ENCODE measurements at regions not wholly inside any gene's neighbourhood (a gene's known extent, or its start where the extent isn't known, plus 50 kb on each side); places are given as distances from the start of the nearest gene placed in this dataset.

GRCh38 chr4:115272185-115272584 is 158.8 kb upstream of the NDST4 start (continued):
- TF ChIP-seq NFIC (IDR thresholded peaks at IDR 0.05; ENCODE audit: borderline replicate concordance) (no peak), CHD2 (IDR thresholded peaks at IDR 0.05; ENCODE audit: low read length, partially characterized antibody) (no peak), IRF3 (IDR thresholded peaks at IDR 0.05; ENCODE audit: low read depth, low read length) (no peak), TCF12 (IDR thresholded peaks at IDR 0.05) (no peak), RXRA (IDR thresholded peaks at IDR 0.05; ENCODE audit: borderline replicate concordance, low read depth) (no peak), USF2 (IDR thresholded peaks at IDR 0.05; ENCODE audit: borderline replicate concordance, low read depth, low read length) (no peak), JUND (IDR thresholded peaks at IDR 0.05) (no peak), MAX (IDR thresholded peaks at IDR 0.05; ENCODE audit: low read depth) (no peak)

- WGBS (ENCODE audit: low lambda C conversion rate), result 25% methylated on average over 1 of the region's 1 CpG
- Histone ChIP-seq H3K4me3 (ENCODE audit: low read depth in 2 of 2, low read length in 1 of 2) (no peak overlapping the region), H3K9me2 (no peaks in the 10 kb centered on the region), H3K36me3 (replicated peaks in 1 of 2; ENCODE audit: control insufficient read depth in 1 of 2, insufficient read depth in 2 of 2, low read length in 1 of 2) (no peaks in the 10 kb centered on the region), H3K79me2 (ENCODE audit: insufficient read depth) (no peaks in the 10 kb centered on the region), H4K20me1 (ENCODE audit: insufficient read depth) (no peaks in the 10 kb centered on the region), H2AFZ (ENCODE audit: low read depth) (no peak overlapping the region), H3K4me1 (ENCODE audit: control insufficient read depth in 1 of 2, insufficient read depth in 2 of 2, low read depth in 1 of 2, low read length in 1 of 2) (no peaks in the 10 kb centered on the region), H3K9ac (no peak overlapping the region), H3K9me3 (no peaks in the 10 kb centered on the region), H3K4me2 (no peak overlapping the region), H3K27me3 (ENCODE audit: insufficient read depth) (no peaks in the 10 kb centered on the region), H3F3A (replicated peaks; ENCODE audit: insufficient read depth) (no peaks in the 10 kb centered on the region), H3K27ac (ENCODE audit: low read depth in 2 of 2, low read length in 1 of 2) (no peak overlapping the region)
- DNase-seq, result no peak
- POLR2A ChIA-PET, result no interaction called here
- TF ChIP-seq RAD21 (IDR thresholded peaks at IDR 0.05; ENCODE audit: low read length), result no peak
- no peak for TF ChIP-seq POLR2AphosphoS5 (IDR thresholded peaks at IDR 0.05; ENCODE audit: low read depth, low read length)
- TF ChIP-seq RFX5 (IDR thresholded peaks at IDR 0.05; ENCODE audit: low read length), result no peak
- no peak for TF ChIP-seq TEAD4 (IDR thresholded peaks at IDR 0.05; ENCODE audit: borderline replicate concordance, insufficient read depth)
- no peak for TF ChIP-seq FOSL2 (IDR thresholded peaks at IDR 0.05; ENCODE audit: borderline replicate concordance, low read depth)
- TF ChIP-seq IRF3 (IDR thresholded peaks at IDR 0.05; ENCODE audit: low read depth, low read length), result no peak
- TF ChIP-seq TCF12 (IDR thresholded peaks at IDR 0.05), result no peak
- no peak for TF ChIP-seq NRF1 (IDR thresholded peaks at IDR 0.05; ENCODE audit: low read depth, low read length)
- TF ChIP-seq JUND (IDR thresholded peaks at IDR 0.05), result no peak
- no peak for TF ChIP-seq FOXM1 (IDR thresholded peaks at IDR 0.05; ENCODE audit: low read depth)
- no peak for TF ChIP-seq YY1 (IDR thresholded peaks at IDR 0.05; ENCODE audit: low read depth)
- no peak for TF ChIP-seq EZH2phosphoT487 (IDR thresholded peaks at IDR 0.05; ENCODE audit: borderline replicate concordance, low read depth)
- no peak for TF ChIP-seq USF1 (IDR thresholded peaks at IDR 0.05; ENCODE audit: borderline replicate concordance, low read depth)
- no peak for TF ChIP-seq FOXJ3 (CRISPR knock-in tag; IDR thresholded peaks at IDR 0.05)
- TF ChIP-seq GABPA (IDR thresholded peaks at IDR 0.05; ENCODE audit: low read depth), result no peak
- TF ChIP-seq ELF1 (IDR thresholded peaks at IDR 0.05), result no peak
- CTCF ChIA-PET, result no interaction called here
Measured at GRCh38 chr4:115260195-115260594, 146.8 kb upstream of the NDST4 start.
